GM12891 (cell line): ENCODE measurements at regions not wholly inside any gene's neighbourhood (a gene's known extent, or its start where the extent isn't known, plus 50 kb on each side); places are given as distances from the start of the nearest gene placed in this dataset.

Experiments used
- POLR2A ChIP-seq: IDR thresholded peaks from 2 replicates; pipeline ENCODE4 v1.6.1; 2011; ENCODE audit warnings: low read depth, low read length, control low read depth
- POLR2AphosphoS5 ChIP-seq: IDR thresholded peaks from 2 replicates; pipeline ENCODE4 v1.6.1; 2011; ENCODE audit warnings: low read depth, low read length, control low read depth
- POU2F2 ChIP-seq: IDR thresholded peaks from 2 replicates; pipeline ENCODE4 v1.6.1; 2011; ENCODE audit warnings: low read depth, mild to moderate bottlenecking, control low read depth, low read length, moderate library complexity
- TAF1 ChIP-seq: IDR thresholded peaks from 2 replicates; pipeline ENCODE4 v1.6.1; 2011; ENCODE audit warnings: low read depth, low read length, control low read depth

GRCh38 chr2:67825476-67825875, 237.3 kb downstream of the C1D start:
- no peak for TF ChIP-seq POLR2A
- TF ChIP-seq POLR2AphosphoS5, result no peak
- no peak for TF ChIP-seq TAF1
- no peak for TF ChIP-seq POU2F2
